ENCODE measurements at regions not wholly inside any gene's neighbourhood (a gene's known extent, or its start where the extent isn't known, plus 50 kb on each side); places are given as distances from the start of the nearest gene placed in this dataset.

DNA sequence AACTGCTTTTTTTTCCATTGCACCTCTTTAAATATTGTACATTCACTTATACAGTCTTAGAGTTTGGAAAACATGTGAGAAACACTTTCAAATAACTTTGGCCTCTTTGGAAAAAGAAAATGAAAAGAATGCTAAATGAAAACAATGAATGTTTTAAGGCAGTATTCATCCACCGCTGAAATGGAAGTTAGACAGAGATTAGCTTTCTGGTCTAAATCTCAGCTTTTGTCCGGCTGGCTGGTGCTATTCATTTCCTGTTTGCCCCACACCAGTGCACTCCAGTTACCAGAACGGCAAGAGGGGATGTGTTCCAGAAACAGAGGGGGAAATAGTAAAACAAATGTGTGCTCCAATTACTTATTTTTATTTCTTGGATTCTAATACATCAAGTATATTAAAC, 1201.3 kb downstream of the EFNB2 start:
- Histone ChIP-seq H4K91ac (replicated peaks; ENCODE audit: insufficient read length, low read length) (no peak overlapping the region), H3K23ac (ENCODE audit: insufficient read length) (no peak overlapping the region), H2BK15ac (ENCODE audit: low read length) (no peak overlapping the region), H3K79me2 (ENCODE audit: control insufficient read depth in 1 of 2, insufficient read depth in 2 of 2, low read length in 2 of 2) (no peaks in the 10 kb centered on the region), H3K4me3 (ENCODE audit: extremely low read depth in 1 of 4, insufficient read depth in 2 of 4, low read depth in 3 of 4, low read length in 4 of 4) (no peak overlapping the region), H3K56ac (replicated peaks; ENCODE audit: insufficient read length, low read depth, low read length) (no peak overlapping the region), H4K20me1 (replicated peaks in 1 of 2; ENCODE audit: control insufficient read depth in 1 of 2, insufficient read depth in 2 of 2, low read length in 2 of 2) (no peaks in the 10 kb centered on the region), H3K14ac (ENCODE audit: insufficient read length) (no peak overlapping the region), H2BK120ac (replicated peaks; ENCODE audit: low read depth, low read length) (no peak overlapping the region), H3K23me2 (ENCODE audit: low read depth, low read length) (no peaks in the 10 kb centered on the region), H3K27me3 (replicated peaks in 1 of 4; ENCODE audit: control insufficient read depth in 3 of 4, extremely low read depth in 1 of 4, insufficient read depth in 3 of 4, low read length in 3 of 4) (no peaks in the 10 kb centered on the region), H3K36me3 (ENCODE audit: control insufficient read depth in 2 of 4, insufficient read depth in 4 of 4, low read length in 3 of 4) (no peaks in the 10 kb centered on the region), H2AFZ (ENCODE audit: low read length) (no peak overlapping the region), H3K9me3 (ENCODE audit: insufficient read depth in 2 of 2, low read depth in 1 of 2, low read length in 1 of 2) (no peaks in the 10 kb centered on the region), H3K18ac (ENCODE audit: extremely low read depth, low read length) (no peak overlapping the region), H3K4me2 (ENCODE audit: insufficient read depth in 1 of 2, low read depth in 2 of 2, low read length in 2 of 2) (no peak overlapping the region), H3K27ac (ENCODE audit: low read depth, low read length) (no peak overlapping the region), H3K9ac (replicated peaks in 1 of 4; ENCODE audit: extremely low read depth in 1 of 4, low read depth in 3 of 4, low read length in 3 of 4) (no peak overlapping the region), H2BK5ac (ENCODE audit: low read depth, low read length) (no peak overlapping the region), H3K79me1 (ENCODE audit: low read depth, low read length) (no peaks in the 10 kb centered on the region), H4K5ac (ENCODE audit: insufficient read length, low read depth, low read length) (no peak overlapping the region), H2BK20ac (ENCODE audit: low read length) (no peak overlapping the region), H3K4me1 (replicated peaks in 1 of 4; ENCODE audit: control insufficient read depth in 3 of 4, insufficient read depth in 4 of 4, low read length in 3 of 4) (peaks cover 0 to 4% (median 2%) of the 10 kb centered on the region in 4 experiments; a peak in 1 of 7 replicates), H3K4ac (replicated peaks; ENCODE audit: insufficient read length, low read depth, low read length) (no peak overlapping the region), H2AK5ac (ENCODE audit: low read depth, low read length) (no peak overlapping the region), H4K8ac (ENCODE audit: extremely low read depth, insufficient read depth, low read length) (no peak overlapping the region), H2BK12ac (ENCODE audit: low read depth, low read length) (no peak overlapping the region)
- CTCF ChIA-PET (ENCODE audit: partially characterized antibody) = no interaction called here
- 95% methylated on average over 3 of the region's 3 CpGs; no CpG with 5 or more reads in 1 of the 2 experiments for WGBS, 2 experiments (ENCODE audit: extremely low coverage in 1 of 2, insufficient coverage in 1 of 2, insufficient read length in 1 of 2, insufficient replicate concordance in 2 of 2, low coverage in 1 of 2, low lambda C conversion rate in 2 of 2, missing lambda C conversion rate in 1 of 2)
- POLR2A ChIA-PET (ENCODE audit: partially characterized antibody) = no interaction called here
- no peak for DNase-seq (ENCODE audit: low read depth in 1 of 2, low spot score in 2 of 2)
- TF ChIP-seq HDAC2 (IDR thresholded peaks at IDR 0.05; ENCODE audit: borderline replicate concordance in 1 of 2, low read depth in 2 of 2, low read length in 2 of 2) (no peak), ZNF274 (IDR thresholded peaks at IDR 0.05; ENCODE audit: borderline replicate concordance, extremely low read depth, low read length) (no peak), POLR2AphosphoS5 (IDR thresholded peaks at IDR 0.05; ENCODE audit: low read depth, low read length) (no peak), SIX5 (IDR thresholded peaks at IDR 0.05; ENCODE audit: low read depth, low read length) (no peak), RNF2 (IDR thresholded peaks at IDR 0.05; ENCODE audit: borderline replicate concordance, low read depth, low read length, missing control alignments, poor library complexity, severe bottlenecking) (no peak)
- TF ChIP-seq, protein P1, sequence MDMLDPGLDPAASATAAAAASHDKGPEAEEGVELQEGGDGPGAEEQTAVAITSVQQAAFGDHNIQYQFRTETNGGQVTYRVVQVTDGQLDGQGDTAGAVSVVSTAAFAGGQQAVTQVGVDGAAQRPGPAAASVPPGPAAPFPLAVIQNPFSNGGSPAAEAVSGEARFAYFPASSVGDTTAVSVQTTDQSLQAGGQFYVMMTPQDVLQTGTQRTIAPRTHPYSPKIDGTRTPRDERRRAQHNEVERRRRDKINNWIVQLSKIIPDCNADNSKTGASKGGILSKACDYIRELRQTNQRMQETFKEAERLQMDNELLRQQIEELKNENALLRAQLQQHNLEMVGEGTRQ (IDR thresholded peaks at IDR 0.05; ENCODE audit: low read length) = no peak
- no peak for FAIRE-seq
